ENCODE measurements at regions not wholly inside any gene's neighbourhood (a gene's known extent, or its start where the extent isn't known, plus 50 kb on each side); places are given as distances from the start of the nearest gene placed in this dataset.

DNA sequence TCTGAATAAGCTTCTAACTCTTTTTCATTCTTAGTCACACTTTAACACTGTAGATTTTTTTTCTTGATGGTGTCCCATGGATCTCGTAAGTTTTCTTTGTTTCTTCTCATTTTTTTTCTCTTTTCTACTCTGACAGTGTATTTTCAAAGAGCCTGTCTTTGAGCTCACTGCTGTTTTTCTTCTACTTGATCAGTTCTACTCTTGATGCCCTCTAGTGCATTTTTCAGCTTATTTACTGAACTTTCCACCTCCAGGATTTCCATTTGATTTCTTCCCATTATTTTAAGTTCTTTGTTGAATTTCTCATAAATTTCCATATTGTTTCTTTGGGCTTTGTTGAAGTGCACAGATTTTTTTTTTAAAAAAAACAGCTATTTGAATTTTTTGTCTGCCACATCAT, 2641.1 kb upstream of the DEFB115 start:
- TF ChIP-seq, protein P1, sequence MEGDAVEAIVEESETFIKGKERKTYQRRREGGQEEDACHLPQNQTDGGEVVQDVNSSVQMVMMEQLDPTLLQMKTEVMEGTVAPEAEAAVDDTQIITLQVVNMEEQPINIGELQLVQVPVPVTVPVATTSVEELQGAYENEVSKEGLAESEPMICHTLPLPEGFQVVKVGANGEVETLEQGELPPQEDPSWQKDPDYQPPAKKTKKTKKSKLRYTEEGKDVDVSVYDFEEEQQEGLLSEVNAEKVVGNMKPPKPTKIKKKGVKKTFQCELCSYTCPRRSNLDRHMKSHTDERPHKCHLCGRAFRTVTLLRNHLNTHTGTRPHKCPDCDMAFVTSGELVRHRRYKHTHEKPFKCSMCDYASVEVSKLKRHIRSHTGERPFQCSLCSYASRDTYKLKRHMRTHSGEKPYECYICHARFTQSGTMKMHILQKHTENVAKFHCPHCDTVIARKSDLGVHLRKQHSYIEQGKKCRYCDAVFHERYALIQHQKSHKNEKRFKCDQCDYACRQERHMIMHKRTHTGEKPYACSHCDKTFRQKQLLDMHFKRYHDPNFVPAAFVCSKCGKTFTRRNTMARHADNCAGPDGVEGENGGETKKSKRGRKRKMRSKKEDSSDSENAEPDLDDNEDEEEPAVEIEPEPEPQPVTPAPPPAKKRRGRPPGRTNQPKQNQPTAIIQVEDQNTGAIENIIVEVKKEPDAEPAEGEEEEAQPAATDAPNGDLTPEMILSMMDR (IDR thresholded peaks at IDR 0.05) = no peak
- TF ChIP-seq EZH2 (IDR thresholded peaks at IDR 0.05; ENCODE audit: borderline replicate concordance, insufficient read depth, low read depth, low read length, poor library complexity, severe bottlenecking) = no peak

Data from B cell (primary cell).